GM21515 (cell line): ENCODE measurements at regions not wholly inside any gene's neighbourhood (a gene's known extent, or its start where the extent isn't known, plus 50 kb on each side); places are given as distances from the start of the nearest gene placed in this dataset.

Experiments
- ATAC-seq: cut with Tn5 transposase; IDR thresholded peaks from one replicate; pipeline ENCODE4 v1.9.1; 2021; ENCODE audit not compliant: unreplicated experiment

DNA sequence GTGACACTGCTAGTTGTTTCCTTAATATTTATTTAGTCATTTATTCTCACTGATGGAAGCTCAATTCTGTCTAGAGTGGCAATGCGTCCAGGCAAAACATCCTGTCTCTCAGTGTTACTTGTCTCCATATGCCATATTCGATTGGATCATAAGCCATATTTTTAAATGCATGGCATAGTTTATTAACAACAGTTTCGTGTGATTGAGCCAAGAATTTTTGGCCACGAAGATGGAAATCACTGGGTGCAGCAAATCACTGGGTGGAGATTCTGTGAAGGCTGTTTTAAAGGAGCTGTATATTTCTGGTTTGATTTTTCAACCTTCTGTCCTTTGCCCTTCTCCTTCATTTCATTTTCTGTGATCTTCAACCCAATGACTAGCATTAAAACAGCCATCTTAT lies 205.2 kb downstream of the JRKL start:
- ATAC-seq, result no peak

DNA sequence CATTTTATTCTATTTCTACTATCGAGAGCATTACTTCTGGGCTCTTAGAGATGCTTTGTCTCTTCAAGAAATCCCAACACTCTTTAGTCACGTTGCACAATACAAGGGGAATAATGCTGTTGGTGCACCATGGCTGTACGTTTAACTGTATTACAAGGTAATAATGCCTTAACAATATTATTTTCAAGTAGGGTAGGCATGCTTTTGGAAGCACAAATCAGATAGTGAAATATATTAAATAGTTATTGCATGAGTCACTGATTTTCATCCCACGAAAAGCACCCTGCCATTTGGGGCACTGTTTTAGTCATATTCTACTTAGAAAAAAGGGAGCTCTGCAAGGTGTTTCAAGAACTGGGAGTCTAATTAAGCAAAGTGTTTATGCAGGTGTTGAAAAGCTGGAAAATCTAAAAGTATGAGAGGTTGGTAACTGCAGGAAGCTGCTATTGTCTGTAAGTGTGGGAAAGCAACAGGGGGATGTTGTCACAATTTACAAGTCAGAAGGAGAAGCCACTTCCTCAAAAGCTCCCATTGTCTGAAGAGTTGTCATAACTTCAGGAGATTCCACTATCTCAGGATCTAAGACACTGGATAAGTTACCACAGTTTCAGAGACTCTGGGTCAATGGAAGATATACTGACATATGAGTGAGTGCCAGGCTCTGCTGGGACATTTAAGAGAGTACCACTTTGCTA lies 218.2 kb downstream of the JRKL start:
- ATAC-seq, result no peak

DNA sequence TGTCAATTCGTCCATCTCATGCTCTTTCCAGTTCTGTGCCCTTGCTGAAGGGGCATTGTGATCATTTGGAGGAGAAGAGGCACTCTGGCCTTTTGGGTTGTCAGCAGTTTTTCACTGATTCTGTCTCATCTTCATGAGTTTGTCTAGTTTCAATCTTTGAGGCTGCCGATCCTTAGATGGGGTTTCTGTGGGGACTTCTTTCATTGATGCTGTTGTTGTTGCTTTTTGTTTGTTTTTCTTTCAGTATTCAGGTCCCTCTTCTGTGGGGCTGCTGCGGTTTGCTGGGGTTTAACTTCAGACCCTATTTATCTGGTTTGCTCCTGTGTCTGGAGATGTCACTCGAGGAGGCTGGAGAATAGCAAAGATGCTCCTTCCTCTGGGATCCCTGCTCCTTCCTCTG lies 224.3 kb downstream of the JRKL start:
- no peak for ATAC-seq

DNA sequence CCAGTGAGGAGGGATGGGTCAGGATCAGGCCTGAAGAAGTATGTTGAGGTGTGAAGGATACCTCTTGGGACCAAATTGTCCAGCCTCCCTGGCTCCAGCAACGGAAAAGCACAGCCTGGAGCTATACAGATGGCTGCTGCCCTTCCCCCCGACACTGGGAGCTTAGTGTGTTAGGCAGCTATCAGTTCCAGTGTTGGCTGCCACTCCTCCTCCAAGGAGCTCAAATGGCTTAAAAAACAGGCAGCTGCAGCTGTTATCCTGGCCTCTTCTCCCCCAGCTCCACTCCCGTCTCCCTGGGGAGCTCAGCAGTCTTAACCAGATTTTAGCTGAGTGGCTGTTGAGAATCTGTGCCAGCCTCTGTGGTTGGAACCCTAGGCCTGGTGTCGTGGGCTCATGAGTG lies 225.0 kb downstream of the JRKL start:
- no peak for ATAC-seq

DNA sequence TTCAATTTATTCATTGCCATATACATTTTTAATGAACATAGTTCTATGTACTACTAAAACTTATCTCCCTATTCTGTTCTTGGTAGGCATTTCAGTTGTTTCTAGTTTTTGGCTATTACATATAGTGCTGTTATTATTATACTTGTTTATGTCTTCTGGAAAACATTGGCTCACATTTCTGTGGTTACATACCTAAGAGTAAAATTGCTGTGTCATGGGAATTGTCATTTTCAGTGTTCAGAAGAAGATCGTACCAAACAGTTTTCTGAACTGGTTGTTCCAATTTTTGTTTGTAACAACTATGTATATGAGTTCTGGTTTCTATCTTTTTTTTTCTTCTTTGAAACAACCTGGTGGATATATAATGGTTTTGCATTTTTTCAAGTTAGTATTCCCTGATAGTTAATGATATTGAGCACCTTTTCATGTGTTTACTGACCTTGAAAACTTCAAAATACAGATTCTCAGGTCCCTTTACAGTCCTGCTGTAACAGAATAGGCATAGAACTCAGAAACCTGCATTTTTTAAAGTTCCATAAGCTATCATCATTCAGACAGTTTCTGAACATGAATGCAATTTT lies 230.7 kb downstream of the JRKL start:
- ATAC-seq, result no peak

DNA sequence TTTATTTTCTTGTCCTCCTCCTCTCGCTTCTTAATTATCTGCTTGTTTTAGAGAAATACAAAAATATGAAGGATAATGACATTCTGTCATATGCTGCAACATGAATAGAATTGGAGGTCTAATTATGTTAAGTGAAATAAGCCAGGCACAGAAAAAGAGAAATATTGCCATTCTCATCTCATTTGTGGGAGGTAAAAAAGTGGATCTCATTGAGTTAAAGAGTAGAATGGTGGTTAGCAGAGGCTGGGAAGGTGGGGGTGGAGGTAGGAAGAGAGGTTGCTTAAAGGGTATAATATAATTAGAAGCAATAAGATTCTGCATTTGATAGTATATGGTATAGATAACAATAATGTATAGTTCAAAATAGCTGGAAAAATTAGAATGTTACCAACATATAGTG lies 231.3 kb downstream of the JRKL start:
- no peak for ATAC-seq

DNA sequence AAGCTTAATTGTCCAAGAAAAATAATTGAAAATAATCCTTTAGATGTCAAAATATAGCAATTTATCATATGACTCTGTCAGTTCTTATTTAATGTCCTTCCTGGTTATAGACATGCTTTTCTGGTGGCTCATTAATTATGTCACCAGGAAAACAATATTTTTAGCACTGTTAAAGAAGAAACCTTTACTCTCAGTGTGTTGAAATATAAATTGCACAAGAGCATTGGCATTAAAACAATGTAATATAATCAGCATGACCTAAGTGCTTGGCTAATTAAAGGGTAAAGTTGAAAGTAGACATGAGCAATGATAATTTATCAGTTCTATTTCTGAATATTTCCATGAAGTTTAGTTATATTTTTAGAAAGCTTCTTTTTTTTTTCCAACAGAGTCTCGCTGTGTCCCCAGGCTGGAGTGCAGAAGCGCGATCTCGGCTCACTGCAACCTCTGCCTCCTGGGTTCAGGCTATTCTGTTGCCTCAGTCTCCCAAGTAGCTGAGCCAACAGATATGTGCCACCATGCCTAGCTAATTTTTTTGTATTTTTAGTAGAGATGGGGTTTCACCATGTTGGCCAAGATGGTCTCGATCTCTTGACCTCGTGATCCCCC lies 232.3 kb downstream of the JRKL start:
- ATAC-seq, result no peak

DNA sequence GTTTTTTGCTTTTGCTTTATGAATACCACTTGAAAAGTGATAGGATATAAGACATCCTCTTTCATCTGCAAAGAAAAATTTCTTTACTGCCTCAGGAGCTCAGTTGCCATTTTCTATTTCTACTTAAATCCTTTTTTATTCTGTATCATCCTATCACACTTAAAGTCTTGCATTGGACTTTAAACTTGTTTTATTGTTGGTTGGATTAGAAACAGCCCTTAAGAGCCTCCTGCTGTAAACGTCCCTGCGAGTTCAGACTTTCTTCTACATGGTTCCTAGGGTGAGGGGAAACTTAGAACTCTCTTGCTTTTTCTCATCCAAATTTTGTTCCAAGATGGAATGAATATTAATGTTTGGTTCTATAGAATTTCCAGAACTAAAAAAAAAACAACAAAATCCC lies 234.3 kb downstream of the JRKL start:
- ATAC-seq, result no peak

DNA sequence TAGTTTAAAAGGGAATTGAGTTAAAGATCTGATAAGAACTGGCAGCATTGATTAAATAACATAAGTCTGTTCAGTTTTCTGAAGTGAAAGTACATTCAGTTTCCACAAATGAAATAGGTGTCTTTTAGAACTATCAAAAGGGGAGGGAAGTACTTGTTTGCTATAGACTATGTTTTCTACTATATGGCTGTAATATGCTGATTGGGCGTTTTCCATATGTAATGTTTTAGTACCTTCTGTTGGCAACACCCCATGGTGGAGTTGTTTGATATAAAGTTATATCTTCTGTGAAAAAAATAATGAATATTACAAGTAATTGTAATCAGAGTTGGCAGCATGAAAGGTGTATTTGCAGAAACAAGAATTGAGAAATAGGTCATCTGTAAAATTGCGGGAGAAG lies 237.6 kb downstream of the JRKL start:
- ATAC-seq, result no peak

DNA sequence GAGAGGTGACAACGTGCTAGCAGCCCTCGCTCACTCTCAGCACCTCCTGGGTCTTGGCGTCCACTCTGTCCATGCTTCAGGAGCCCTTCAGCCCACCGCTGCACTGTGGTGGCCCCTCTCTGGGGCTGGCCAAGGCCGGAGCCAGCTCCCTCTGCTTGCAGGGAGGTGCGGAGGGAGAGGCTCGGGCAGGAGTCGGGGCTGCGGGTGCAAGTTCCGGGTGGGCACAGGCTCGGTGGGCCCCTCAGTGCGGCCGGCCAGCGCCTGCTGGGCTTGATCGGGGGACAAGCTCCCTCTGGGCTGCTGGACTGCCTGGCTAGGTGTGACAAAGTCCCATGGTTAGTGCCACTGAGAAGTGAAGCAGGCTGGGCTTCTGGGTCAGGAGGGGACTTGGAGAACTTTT lies 245.8 kb downstream of the JRKL start:
- ATAC-seq, result no peak

DNA sequence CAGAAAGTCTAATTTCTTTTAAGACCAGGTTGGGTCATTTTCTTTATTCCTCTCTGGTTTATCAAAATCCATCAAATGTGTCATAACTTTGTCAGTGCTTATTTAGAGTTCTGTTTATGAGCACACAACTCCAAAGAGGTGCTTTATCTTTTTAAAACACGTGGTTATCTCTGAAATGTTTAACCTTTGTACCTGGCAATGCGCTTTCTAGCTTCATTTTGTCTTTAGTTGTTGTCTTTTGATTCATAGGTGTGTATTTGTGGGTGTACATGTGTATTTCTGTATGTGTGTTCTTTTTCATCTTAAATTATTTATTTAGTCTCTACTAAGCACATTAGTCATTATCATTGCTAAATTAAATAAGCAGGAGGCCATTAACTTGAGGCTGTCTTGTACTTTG lies 251.4 kb downstream of the JRKL start:
- no peak for ATAC-seq

DNA sequence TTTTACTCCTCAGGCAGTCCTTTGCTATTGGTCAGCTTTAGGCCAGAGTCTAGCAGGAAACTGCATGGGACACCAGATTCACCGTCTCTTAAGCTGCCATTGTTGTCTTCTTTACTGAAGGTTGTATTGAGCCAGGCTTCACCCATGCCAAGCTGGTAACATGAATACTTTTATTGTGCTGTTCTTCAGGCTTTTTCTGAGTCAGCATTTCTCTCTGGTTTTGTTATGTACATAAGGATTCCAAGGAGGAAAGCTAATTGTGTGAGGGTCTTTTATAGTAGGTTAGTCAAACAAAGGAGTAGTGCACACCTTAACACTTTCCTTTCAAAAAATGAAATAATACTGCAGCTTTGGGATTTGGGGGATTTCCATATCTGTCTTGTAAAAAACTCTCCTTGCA lies 252.8 kb downstream of the JRKL start:
- ATAC-seq, result no peak

DNA sequence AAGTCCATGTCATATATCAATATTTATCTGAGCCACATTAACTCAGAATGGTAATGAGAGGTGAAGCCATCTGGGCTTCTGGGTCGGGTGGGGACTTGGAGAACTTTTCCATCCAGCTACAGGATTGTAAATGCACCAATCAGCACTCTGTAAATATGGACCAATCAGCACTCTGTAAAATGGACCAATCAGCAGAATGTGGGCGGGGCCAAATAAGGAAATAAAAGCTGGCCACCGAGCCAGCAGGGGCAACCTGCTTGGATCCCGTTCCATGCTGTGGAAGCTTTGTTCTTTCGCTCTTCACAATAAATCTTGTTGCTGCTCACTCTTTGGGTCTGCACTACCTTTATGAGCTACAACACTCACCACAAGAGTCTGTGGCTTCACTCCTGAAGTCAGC lies 253.4 kb downstream of the JRKL start:
- no peak for ATAC-seq

DNA sequence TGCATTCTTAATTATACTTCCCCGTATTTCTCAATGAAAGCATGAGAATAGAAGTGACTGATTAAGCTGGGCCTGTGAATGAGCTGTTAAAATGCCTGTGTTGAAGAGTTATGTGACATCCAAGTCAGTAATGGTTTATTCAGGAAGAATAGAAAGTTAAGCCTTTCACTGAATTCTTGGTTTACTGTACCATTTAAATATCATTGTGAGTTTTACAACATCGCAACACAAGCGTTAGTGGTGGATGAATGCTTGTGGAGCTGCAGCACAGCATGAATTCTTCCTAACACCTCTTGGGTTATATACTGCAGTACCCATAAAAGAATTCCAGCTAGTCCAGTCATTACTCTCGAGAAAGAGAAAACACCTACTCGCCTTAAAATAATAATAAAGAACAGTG lies 257.8 kb downstream of the JRKL start:
- no peak for ATAC-seq

DNA sequence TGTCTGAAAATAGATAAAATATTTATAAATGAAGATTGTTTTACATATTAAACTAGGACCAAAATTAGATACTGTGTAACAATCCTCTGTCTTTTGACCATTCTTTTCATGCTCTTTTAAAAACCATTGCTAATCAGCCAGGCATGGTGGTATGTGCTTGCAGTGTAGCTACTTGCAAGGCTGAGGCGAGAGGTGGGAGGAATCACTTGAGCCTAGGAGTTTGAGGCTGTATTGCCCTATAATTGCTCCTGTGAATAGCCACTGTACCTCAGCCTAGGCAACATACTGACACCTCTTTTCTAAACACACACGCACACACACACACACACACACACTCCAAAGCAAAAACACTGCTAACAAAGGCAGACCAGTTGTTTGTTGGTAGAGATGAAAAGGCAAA lies 259.2 kb downstream of the JRKL start:
- no peak for ATAC-seq

DNA sequence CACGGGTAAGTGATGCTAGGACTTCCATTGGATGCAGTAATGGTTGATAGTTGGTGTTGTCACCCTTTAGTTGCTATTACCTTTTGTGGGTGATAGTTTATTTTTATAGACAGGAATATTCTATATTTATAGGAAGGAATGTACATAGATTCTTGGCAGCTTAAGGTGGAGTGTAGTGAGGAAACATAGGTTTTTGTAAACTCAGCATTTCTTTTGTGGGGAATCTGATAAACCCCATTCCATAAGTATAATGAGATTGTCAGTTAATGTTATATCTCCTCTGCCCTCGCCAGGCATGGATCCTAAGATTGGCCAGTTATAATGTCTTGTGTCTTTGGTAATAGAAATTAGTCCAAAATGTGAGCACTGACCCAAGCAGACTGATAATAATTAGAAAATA lies 262.7 kb downstream of the JRKL start:
- no peak for ATAC-seq

DNA sequence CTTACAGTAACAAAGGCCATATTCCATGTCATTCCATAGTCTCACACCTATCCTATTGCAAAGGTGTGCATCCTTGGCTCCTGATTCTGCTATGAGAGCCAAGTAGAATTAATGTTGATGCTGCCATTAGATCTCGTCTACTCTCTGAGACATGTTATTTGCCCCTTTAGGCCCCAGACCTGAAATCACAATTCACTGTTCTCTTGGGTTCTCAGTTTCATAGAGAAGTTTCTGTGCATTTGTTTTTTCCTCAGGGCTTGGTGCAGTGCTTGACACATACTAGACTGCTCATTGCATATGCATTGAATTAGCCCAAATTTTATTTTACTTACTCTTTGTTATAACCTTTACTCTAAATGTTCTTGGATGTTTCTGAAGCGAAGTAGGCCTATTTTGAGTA lies 265.7 kb downstream of the JRKL start:
- ATAC-seq, result no peak

DNA sequence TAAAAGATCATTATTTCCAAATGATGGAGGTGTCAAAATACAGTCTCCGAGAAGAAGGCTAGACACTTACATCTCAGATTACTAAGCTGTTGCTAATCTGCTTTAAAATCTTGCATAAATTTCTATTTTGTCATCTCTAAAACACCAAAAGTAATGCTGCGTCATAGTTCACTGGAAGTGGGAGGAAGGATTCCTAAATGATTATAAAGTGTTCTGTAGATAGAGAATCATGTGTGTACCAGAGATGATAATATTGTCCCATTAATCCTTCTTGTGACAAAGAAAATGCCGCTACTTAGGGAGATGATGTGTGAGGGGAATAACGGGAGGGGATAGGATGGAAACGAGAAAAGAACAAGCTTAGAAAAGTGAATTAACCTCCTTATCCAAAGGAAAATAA lies 268.6 kb downstream of the JRKL start:
- ATAC-seq, result no peak

DNA sequence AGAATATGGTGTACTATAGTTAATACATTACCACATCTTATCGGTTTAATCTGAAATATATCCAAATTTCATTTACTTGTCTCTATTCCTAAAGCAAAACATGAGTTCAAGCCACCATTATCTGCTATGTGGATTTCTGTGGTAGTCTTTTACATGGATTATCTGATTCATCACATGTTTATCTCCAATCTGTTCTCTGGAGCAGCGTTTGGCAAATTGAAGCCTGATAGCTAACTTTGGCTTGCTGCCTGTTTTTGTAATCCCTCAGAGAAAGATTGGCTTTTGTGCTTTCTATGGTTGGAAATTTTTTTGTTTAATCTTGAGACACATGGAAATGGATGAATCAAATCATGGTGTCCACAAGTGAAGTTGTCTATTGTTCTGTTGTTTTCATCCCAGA lies 274.3 kb downstream of the JRKL start:
- ATAC-seq, result no peak

DNA sequence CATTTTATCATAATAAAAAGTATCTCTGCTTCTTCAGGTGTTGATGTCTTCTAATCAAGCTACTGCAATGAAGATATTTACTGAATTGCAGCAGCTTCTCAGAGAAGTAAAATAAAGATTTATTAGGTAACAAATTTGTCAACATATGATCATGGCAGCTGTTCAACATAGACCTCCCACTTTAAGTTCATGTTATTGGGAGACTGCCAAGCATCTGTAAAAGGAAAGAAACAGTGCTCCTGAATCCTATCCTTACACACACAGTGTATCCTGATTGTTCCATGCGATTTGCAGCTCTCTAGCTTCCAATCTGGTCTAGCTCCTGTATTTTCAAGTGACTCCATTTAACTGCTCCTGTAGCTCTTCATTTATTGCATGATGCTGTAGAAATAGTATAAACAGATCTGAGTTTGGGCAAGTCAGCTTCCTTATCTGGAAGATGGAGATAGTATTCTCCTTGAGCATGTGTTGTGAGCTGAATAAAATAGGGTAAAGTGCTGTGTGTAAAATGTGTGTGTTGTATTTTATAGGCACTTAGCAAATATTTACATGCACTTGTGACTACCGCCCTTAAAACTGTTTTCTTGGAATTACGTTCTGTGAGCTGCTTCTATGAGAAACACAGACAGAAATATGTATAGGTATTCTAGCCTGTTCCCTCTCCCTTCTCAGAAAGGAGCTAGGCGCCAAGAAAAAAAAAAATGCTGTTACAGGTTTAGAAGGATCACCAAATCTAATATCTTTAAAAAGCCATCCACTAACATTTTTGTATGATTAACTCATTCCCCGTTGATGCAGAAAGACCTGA lies 290.6 kb downstream of the JRKL start:
- ATAC-seq, result no peak

DNA sequence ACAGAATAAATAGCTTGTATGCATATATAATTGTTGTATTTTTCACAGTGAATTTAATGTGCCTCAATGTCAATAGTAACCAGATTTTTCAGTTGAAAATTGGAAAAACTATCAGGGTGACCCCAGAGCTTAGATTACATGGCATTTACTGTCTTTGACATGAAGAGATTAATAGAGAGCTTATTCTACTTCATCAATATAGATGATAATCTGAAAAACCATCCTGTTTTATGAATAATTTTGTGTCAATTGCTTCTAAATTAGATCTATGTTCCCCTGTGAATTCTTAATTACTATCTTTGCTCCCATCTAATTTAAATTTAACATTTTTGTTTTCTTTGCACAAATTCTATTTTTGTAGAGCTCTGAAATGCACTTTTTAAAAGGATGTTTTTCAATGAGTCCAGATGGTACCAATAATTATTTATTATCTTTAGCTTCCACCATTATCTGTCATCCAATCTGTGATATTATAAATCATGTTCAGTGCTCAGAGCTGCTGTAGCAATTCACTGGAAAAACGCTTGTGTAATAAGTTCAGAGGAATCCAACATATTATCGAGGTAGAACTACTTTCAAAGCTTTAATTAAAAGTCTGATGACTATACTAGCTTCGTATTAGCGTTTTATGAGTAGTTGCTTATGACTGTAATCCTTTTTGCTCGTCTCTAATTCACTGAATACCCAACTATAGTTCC lies 291.4 kb downstream of the JRKL start:
- ATAC-seq, result no peak
